K562 (cell line): ENCODE measurements at regions not wholly inside any gene's neighbourhood (a gene's known extent, or its start where the extent isn't known, plus 50 kb on each side); places are given as distances from the start of the nearest gene placed in this dataset.
A peak's percentile ranks its signal among the peaks of the same experiment; 100 is the strongest.

ENCODE experiments used
- ATAC-seq: fragments of 200-7000 bp; cut with Tn5 transposase; 3 replicates; pipeline ENCODE4 v1.9.1; 2020; ENCODE audit warnings: moderate library complexity
- BruUV-seq: library from RNA; stranded (reverse); fragments of 400-500 nt; replicated peaks from 2 replicates; lab custom pipeline; 2021; lab: Mats Ljungman, UMichigan
- CTCF ChIA-PET: fragments of 300-600 bp; formaldehyde crosslinking; extraction: SDS; loops from one replicate; lab custom pipeline; 2021; ENCODE audit warnings: low intra/inter-chr PET ratio; lab: Yijun Ruan, JAX
- POLR2A ChIA-PET: fragments of 300-600, 350-650 bp; sonication (Branson Sonifier 250); formaldehyde crosslinking; extraction: SDS; loops from one replicate; lab custom pipeline; 2021; ENCODE audit warnings: antibody characterized with exemption, inconsistent platforms; lab: Yijun Ruan, JAX
- DNase-seq, 4 experiments: peaks; one replicate each; pipeline versions ENCODE4 v3.0.0 to v3.0.0-alpha.2; 2011 to 2018; ENCODE audit warnings: low spot score in 3 of 4, mixed read lengths in 3 of 4; ENCODE audit errors: extremely low read depth in 1 of 4
- FAIRE-seq: peaks from 2 replicates; lab custom pipeline; 2011; peaks lifted over from hg19 to GRCh38; lab: Jason Lieb, UNC
- H2AFZ ChIP-seq: 2 replicates; pipeline ENCODE4 v1.6.0; 2011; ENCODE audit warnings: low read depth, low read length, control low read depth, inconsistent platforms
- H3K27ac ChIP-seq: fragments of 200-600 bp; 3 replicates; pipeline ENCODE4 v1.8.0; 2011; ENCODE audit warnings: low read depth, mild to moderate bottlenecking, control low read depth, inconsistent platforms, low read length, moderate library complexity, mixed read lengths; ENCODE audit errors: extremely low read depth
- H3K27me3 ChIP-seq, 2 experiments: fragments of 300-600 bp in 1 of 2; 2 replicates in 1 of 2; 3 replicates in 1 of 2; pipeline versions ENCODE4 v1.6.0 to v1.8.0; 2011; ENCODE audit warnings: inconsistent platforms in 2 of 2, low read length in 2 of 2, mild to moderate bottlenecking in 1 of 2, mixed read lengths in 1 of 2, moderate library complexity in 1 of 2; ENCODE audit not compliant: control insufficient read depth in 2 of 2, insufficient read depth in 2 of 2
- H3K36me3 ChIP-seq: fragments of 300-600 bp; 3 replicates; pipeline ENCODE4 v1.8.0; 2011; ENCODE audit warnings: mild to moderate bottlenecking, low read length, inconsistent platforms; ENCODE audit not compliant: control insufficient read depth, insufficient read depth
- H3K4me1 ChIP-seq, 2 experiments: fragments of 200-600 bp in 1 of 2; replicated peaks in 1 of 2; 2 replicates in 1 of 2; 3 replicates in 1 of 2; pipeline versions ENCODE4 v1.5.1 to v1.8.0; 2011; ENCODE audit warnings: inconsistent platforms in 2 of 2, low read length in 2 of 2, mild to moderate bottlenecking in 1 of 2, mixed read lengths in 1 of 2, moderate library complexity in 1 of 2; ENCODE audit not compliant: control insufficient read depth in 2 of 2, insufficient read depth in 2 of 2
- H3K4me2 ChIP-seq: 2 replicates; pipeline ENCODE4 v1.6.1; 2011; ENCODE audit warnings: low read length, control low read depth, inconsistent platforms, mixed read lengths; ENCODE audit not compliant: insufficient read depth
- H3K4me3 ChIP-seq: fragments of 200-600 bp; sonication (generic), shearing (Covaris generic); 2 replicates; pipeline ENCODE4 v1.5.1; 2016; ENCODE audit warnings: control low read depth, inconsistent platforms
- H3K79me2 ChIP-seq: fragments of 200-600 bp; 3 replicates; pipeline ENCODE4 v1.8.0; 2011; ENCODE audit warnings: low read length, inconsistent platforms; ENCODE audit not compliant: control insufficient read depth, insufficient read depth
- H3K9ac ChIP-seq, 2 experiments: 2 replicates each; pipeline versions ENCODE4 v1.6.0 to v1.6.1; 2011; ENCODE audit warnings: low read depth in 2 of 2, low read length in 2 of 2, control low read depth in 1 of 2, inconsistent platforms in 1 of 2, mild to moderate bottlenecking in 1 of 2, mixed read lengths in 1 of 2; ENCODE audit not compliant: insufficient read depth in 1 of 2
- H3K9me1 ChIP-seq: one replicate; pipeline ENCODE4 v1.6.0; 2011; ENCODE audit warnings: inconsistent platforms, mild to moderate bottlenecking, low read length, moderate library complexity; ENCODE audit not compliant: control insufficient read depth, insufficient read depth
- H3K9me3 ChIP-seq: replicated peaks from 2 replicates; pipeline ENCODE4 v1.5.1; 2011; ENCODE audit warnings: low read depth, low read length, inconsistent platforms; ENCODE audit not compliant: control insufficient read depth, insufficient read depth
- H4K20me1 ChIP-seq: replicated peaks from 2 replicates; pipeline ENCODE4 v1.6.1; 2011; ENCODE audit warnings: low read length, inconsistent platforms, mixed read lengths; ENCODE audit not compliant: control insufficient read depth, insufficient read depth
- DPF2 ChIP-seq: fragments of 450-650 bp; IDR thresholded peaks from 2 replicates; pipeline ENCODE4 v1.6.1; 2016
- EWSR1 ChIP-seq: fragments of 450-650 bp; IDR thresholded peaks from 2 replicates; pipeline ENCODE4 v1.6.1; 2018; ENCODE audit warnings: borderline replicate concordance, mild to moderate bottlenecking, low read depth, moderate library complexity; ENCODE audit not compliant: partially characterized antibody
- HCFC1 ChIP-seq: IDR thresholded peaks from 2 replicates; pipeline ENCODE4 v1.6.1; 2012; ENCODE audit warnings: low read depth, low read length, improper control_type of control experiment
- HDGF ChIP-seq: fragments of 450-650 bp; IDR thresholded peaks from 2 replicates; pipeline ENCODE4 v1.6.1; 2016
- ZBTB7A ChIP-seq: IDR thresholded peaks from 2 replicates; pipeline ENCODE4 v1.6.1; 2011; ENCODE audit warnings: low read depth, mild to moderate bottlenecking, low read length, moderate library complexity, borderline replicate concordance; ENCODE audit not compliant: control insufficient read depth
- WGBS: fragments of 100-300 bp; shearing (Covaris generic); methylation state at CpG from one replicate; pipeline ENCODE4 v1.1.6; 2016; ENCODE audit warnings: low coverage, mixed read lengths; ENCODE audit not compliant: insufficient coverage; ENCODE audit errors: missing lambda C conversion rate; 5-methylcytosine and 5-hydroxymethylcytosine counted together
- in situ Hi-C: fragments of 300-500 bp; cut with MboI; formaldehyde crosslinking; loops from 4 replicates; pipeline ENCODE4 v1.15.0; 2018; ENCODE audit warnings: inconsistent platforms, mixed read lengths
- intact Hi-C: fragments of 100-400 bp; cut with micrococcal nuclease; formaldehyde crosslinking; loops from 2 replicates; pipeline ENCODE4 v1.14.2; 2022
- TF ChIP-seq, protein P1 (sequence below): fragments of 250-450 bp; sonication (Bioruptor Pico); IDR thresholded peaks from 2 replicates; pipeline ENCODE4 v1.5.0; 2020; ENCODE audit warnings: mild to moderate bottlenecking, borderline replicate concordance

DNA sequence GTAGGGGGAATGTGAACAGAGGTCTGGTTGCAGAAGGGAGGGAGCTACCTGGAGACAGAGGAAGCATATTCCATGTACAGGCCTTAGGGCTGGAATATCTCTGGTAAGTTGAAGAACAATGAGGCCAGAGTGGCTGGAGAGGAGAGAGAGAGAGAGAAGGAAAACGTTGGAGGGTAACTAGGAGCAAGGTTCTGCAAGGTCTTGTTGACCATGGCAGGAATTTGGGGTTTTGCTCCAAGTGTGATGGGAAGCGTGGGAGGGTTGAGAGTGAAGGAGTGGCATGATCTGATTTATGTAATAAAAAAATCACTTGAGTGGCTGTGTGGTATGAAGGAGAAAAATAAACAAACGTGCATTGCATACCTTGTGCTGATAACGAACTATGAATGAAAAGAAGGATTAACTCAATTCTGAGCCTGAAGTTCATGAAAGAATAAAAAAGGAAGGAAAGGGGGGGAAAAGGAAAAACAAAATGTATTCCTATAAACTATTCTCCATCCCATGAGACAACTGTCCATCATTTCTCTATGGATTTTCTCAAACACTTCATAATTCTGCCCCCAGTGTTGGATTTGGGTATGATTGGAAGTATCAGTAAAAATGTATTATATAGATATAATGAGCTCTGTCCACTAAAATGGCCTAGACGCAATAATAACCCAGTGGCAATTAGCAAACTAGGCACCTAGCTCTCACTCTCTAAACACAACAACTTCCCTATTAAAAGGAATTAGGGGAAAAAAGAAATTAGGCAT, 59.7 kb upstream of the PMAIP1 start:
- FAIRE-seq = no peak
- TF ChIP-seq HCFC1 (no peak), EWSR1 (no peak), HDGF (no peak), DPF2 (no peak)
- TF ChIP-seq, all 486 proteins: peak for 0
- H3K9me3 ChIP-seq = no peaks in the 10 kb centered on the region
- no peak overlapping the region for H3K9ac ChIP-seq
- H4K20me1 ChIP-seq = no peaks in the 10 kb centered on the region
- no peaks in the 10 kb centered on the region for H3K27me3 ChIP-seq
- no peak overlapping the region for H3K4me3 ChIP-seq
- H3K36me3 ChIP-seq = no peaks in the 10 kb centered on the region
- no TSS peak for BruUV-seq
- intact Hi-C loops (loop anchor here (5.0 to 10.0 kb wide), 2 partner anchors 147 to 705 kb away; no protein-coding TSS in a partner anchor), in situ Hi-C loops (loop anchor here (10.0 to 25.0 kb wide), 2 partner anchors 135 to 697 kb away; no protein-coding TSS in a partner anchor)
- ChIA-PET CTCF (no interaction called here), POLR2A (no interaction called here)
- ATAC-seq (peak; percentile 51; the same call in 1 of the 3 replicates), DNase-seq (no peak)
- no peak overlapping the region for H3K4me2 ChIP-seq
- no peaks in the 10 kb centered on the region for H3K79me2 ChIP-seq
- H2AFZ ChIP-seq = no peak overlapping the region
- 0% methylated on average over 3 of the region's 5 CpGs for WGBS
- no peaks in the 10 kb centered on the region for H3K9me1 ChIP-seq
- H3K4me1 ChIP-seq = no peaks in the 10 kb centered on the region; a peak in 1 of 5 replicates
- no peak overlapping the region for H3K27ac ChIP-seq

DNA sequence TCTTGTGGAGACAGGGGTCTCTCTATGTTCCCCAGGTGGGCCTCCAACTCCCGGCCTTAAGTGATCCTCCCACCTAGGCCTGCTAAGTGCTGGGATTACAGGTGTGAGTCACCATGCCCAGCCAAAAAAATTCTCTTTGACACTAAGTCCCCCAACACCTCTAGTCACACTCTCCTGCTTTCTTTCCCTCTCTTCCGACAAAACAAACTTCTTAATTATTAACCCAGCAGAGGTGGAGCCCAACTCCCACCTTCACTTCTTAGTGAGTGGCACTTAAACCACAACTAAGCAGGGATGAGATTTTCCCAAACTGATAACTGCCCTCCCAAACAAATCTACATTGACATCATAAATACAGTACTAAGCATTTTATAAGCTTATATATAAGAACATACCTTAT, 60.5 kb upstream of the PMAIP1 start:
- ATAC-seq = no peak
- ChIA-PET CTCF (no interaction called here), POLR2A (no interaction called here)
- BruUV-seq = no TSS peak
- intact Hi-C loops = loop anchor here (5.0 to 10.0 kb wide), 2 partner anchors 148 to 706 kb away; no protein-coding TSS in a partner anchor
- Histone ChIP-seq H3K9me1 (no peaks in the 10 kb centered on the region), H3K79me2 (no peaks in the 10 kb centered on the region), H3K4me2 (no peak overlapping the region), H3K9me3 (no peaks in the 10 kb centered on the region), H3K9ac (no peak overlapping the region), H3K4me1 (no peaks in the 10 kb centered on the region; a peak in 1 of 5 replicates), H3K27ac (no peak overlapping the region), H3K36me3 (no peaks in the 10 kb centered on the region), H3K4me3 (no peak overlapping the region), H2AFZ (no peak overlapping the region), H3K27me3 (no peaks in the 10 kb centered on the region), H4K20me1 (no peaks in the 10 kb centered on the region)
- DNase-seq = no peak
- no peak for FAIRE-seq
- in situ Hi-C loops = loop anchor here (10.0 to 25.0 kb wide), 2 partner anchors 136 to 698 kb away; no protein-coding TSS in a partner anchor
- TF ChIP-seq ZBTB7A = no peak
- TF ChIP-seq, protein P1, sequence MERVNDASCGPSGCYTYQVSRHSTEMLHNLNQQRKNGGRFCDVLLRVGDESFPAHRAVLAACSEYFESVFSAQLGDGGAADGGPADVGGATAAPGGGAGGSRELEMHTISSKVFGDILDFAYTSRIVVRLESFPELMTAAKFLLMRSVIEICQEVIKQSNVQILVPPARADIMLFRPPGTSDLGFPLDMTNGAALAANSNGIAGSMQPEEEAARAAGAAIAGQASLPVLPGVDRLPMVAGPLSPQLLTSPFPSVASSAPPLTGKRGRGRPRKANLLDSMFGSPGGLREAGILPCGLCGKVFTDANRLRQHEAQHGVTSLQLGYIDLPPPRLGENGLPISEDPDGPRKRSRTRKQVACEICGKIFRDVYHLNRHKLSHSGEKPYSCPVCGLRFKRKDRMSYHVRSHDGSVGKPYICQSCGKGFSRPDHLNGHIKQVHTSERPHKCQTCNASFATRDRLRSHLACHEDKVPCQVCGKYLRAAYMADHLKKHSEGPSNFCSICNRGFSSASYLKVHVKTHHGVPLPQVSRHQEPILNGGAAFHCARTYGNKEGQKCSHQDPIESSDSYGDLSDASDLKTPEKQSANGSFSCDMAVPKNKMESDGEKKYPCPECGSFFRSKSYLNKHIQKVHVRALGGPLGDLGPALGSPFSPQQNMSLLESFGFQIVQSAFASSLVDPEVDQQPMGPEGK (CRISPR knock-in tag) = no peak
- WGBS = 0% methylated on average over 1 of the region's 2 CpGs
